GM18511 (cell line): ENCODE measurements at regions not wholly inside any gene's neighbourhood (a gene's known extent, or its start where the extent isn't known, plus 50 kb on each side); places are given as distances from the start of the nearest gene placed in this dataset.

ENCODE experiments used
- ATAC-seq: cut with Tn5 transposase; IDR thresholded peaks from one replicate; pipeline ENCODE4 v1.9.1; 2021; ENCODE audit warnings: mild to moderate bottlenecking, moderate library complexity; ENCODE audit not compliant: unreplicated experiment

DNA sequence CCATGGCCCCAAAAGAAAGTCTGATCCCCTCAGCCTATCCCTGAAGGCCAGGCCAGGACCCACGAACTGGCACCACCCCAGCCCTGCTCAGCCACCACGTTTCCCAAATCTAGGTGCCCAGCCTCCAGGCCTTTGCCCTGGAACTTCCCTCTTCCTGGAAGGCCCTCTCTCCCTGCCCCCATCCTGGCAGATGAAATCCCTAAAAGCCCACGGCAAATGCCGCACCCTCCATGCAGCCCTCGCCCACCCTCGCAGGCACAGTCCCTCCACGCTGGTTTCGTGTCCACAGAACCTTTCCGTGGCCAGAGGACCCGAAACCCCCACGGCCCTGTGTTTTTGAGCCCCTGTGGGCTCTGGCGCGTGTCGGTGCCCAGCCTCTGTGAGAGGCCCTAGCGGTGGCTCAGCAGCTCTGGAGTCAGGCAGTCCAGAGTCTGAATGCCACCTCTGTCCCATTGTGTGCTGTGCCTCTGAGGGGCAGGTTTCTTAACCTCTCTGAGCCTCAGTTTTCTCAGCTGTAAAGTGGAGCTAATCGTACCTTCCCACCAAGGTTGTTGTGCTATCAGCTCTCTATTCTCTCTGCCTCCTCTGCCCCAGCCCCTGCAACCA is 138.5 kb upstream of the IQSEC1 start:
- ATAC-seq, result no peak

DNA sequence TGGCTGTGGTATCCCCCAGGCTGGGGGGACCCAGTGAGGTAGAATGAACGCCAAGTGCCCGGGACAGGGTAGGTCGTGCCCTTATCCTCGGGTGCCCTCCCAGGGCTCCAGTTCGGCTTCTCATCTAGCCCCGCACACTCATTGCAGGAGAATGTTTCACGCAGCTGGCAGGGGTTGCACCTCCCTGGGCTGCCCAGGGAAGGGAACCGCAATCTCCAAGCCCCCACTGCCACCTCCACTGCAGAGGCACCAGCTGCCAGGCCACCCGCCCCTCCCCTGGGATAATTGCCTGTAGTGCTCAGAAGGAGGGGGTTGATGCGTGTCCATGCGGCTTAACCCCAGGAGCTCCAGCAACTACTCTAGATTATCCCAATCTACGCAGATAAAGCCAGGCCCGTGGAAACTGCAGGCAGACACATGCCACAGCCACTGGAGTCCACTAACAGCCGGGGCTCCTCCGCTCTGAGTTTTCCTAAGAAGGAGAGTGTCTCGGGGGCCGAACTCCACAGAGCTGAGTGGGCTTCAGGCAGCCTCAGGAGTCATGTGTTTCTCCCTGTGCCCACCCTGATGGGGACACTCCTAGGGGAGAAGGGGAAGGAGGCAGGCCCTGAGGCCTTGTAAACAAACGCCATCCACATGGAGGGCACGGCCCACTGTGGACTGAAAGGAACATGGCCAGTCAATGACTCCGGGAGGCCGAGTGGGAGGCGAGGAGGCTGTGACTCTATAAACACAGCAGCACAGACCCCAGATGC is 137.2 kb upstream of the IQSEC1 start:
- no peak for ATAC-seq

DNA sequence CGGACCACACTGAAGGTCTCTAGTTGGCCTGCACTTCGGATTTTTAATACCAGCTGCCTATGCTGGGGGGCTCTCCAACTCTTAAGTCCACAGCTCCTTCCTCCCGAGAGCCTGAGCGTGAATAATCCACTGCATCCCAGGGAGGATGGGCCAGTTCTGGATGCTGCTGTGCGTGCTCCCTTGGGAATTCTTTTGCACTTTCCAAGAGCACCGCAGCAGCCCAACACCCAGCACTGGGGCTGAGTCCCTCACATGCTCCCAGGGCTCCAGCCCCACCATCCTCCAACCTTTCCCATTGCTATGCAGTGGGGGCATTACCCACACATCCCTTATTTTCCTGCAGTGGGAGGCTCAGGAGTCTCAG is 136.4 kb upstream of the IQSEC1 start:
- ATAC-seq, result no peak

DNA sequence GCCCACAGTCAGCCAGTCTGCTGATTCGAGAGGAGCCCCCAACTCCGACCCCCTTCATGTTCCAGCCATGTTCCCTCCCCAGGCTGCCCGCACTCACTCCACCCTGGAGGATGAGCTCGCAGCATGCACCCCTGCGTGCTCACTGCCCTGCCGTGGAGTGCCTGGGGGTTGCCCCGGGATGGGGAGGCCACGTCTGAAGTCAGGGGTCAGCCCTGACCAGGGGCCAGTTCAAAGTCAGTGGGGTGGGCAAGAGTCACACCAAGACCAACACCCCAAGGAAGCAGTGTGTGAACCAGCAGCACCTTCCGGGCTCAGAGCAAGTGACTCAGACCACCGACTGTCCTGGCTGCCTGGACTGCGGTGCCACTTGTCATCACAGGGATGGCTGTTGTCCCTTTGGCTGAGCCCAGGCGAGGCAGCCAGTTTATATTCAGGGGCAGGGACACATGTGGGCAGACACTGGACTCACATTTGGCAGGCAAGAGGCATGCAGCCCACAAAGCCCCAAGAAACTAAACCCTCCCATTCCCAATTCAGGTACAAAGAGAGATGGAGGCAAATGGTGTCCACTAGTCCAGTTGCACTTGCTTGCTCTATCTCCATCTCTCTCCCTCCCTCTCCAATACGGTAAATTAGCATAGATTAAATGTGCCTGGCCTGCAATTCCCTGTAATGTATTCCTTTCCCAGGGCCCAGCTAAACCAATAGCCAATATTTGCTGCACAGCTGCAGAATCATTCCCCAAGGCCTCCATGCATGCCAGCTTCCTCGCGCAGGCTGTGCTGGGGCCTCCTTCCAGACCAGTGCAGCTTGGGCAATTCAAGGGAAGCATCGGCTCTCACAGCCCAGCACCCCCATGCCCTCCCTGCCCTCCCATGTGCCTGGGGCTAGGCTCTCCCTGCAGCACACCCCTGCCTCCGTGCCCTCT is 135.7 kb upstream of the IQSEC1 start:
- no peak for ATAC-seq

DNA sequence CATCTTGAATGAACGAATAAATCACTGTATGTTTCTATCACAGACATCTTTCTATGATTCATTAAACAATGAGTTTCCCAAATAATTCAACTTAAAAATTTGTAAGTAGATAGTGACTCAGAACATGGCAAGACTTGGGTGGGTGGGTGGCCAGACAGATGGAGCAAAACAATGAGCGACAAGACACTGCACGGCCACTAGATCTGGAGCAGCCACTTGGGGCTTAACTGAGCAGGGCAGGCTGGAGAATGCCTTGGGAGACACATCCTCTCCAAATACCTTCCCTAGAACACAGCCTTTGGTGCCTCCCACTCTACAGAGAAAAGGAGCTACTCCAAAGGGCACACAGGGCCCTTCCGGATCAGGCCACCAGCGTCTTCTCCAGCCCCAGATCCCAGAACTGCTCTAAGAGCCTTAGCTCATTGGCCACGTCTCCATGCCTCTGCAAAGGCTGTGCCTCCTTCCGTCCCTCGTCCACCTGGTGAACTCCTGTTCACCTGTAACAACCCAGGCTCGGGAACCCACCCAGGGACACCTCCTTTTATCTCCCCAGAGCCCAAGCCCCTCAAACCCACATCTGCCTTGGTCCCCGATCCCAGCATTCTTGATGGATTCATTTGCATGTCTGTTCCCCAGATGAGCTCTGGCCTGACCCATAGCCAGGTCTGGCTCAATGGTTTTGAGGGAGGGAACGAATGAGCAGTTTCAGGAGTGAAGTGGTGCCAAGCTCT is 134.9 kb upstream of the IQSEC1 start:
- no peak for ATAC-seq

DNA sequence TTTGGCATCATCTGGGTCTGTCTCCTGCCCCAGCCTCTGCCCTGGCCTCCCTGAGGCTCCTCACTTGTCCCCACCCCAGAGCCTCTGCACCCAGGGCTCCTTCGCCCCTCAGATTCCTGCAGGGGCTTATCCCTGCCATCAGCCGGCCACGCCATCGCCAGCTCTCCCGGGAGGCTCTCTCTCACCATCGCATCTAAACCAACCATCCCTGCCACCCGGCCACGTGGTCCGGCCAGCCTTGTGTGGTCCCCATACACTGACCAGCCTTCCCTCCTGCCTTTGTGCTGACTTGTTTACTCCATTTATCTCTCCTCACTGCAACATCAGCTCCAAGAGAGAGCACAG is 134.3 kb upstream of the IQSEC1 start:
- ATAC-seq, result no peak

DNA sequence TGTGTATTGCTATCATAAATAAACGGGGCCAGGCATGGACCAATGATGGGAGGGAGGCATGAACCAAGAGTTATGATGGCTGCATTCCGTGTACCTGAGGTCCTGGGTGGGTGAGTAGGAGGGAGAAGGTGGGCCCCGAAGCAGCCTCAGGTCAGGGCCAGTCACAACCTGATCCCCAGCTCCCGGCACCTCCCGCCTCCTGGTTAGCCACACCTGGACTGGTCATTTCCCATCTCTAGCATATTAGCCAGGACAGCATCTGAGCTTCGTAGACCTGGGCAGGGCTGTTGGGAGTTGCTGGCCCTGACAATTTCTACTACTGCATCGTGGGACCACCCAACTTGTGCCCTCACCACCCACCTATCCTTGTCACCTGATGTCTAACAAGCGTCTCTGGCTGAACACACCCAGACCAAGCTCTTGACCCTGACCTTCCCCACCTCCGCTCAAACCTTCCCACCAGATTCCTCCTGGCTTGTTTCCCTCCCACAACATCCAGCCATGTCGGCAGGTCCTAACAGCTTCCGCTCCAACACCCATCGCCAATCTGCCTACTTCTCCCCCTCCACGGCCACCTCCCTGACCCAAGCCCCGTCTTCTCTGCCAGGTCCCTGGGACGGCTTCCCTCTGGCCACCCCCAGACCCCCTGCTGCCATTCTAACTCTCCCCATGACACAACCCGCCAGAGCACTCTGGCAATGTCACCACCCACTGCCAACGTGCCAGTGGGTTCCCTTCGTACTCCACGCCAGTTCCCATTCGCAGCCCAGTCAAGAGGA is 133.8 kb upstream of the IQSEC1 start:
- ATAC-seq, result no peak

DNA sequence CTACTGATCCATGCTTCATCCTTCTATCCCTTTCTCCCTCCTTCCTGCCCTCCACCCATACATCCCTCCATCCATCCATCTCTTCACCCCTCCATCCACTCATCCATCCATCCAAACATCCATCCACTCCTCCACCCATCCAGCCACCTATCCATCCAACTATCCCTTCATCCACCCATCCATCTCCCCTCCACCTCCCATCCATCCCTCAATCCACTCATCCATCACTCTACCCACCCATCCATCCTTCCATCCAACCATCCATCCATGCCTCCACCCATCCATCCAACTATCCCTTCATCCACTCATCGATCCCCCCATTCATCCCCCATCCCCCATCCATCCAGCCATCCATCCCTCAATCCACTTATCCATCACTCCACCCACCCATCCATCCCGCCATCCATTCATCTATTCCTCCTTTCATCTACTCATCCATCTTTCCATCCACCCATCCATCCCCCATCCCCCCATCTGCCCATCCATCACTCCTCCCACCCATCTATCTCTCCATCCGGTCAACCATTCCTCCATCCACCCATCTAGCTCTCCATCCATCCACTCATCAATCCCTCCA is 132.4 kb upstream of the IQSEC1 start:
- ATAC-seq, result no peak

DNA sequence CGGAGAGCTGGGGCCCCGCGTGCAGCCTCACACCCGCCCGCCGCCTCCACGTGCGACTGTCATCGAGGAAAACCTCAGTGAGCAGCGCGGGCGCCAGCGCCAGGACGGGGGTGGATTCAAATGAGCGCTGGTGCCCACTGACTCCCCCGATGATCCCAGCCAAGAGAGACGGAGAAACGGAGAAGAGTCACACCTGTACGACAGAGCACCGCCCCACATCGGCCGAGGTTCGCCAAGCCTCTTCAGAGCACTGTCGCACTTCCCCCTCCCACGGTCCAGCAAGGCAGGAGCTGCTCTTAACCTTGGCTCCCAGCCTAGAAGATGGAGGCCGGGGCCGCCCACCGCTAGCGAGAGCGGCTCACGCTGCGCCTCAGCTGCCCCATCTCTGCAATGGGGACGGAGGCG is 130.9 kb upstream of the IQSEC1 start:
- no peak for ATAC-seq

DNA sequence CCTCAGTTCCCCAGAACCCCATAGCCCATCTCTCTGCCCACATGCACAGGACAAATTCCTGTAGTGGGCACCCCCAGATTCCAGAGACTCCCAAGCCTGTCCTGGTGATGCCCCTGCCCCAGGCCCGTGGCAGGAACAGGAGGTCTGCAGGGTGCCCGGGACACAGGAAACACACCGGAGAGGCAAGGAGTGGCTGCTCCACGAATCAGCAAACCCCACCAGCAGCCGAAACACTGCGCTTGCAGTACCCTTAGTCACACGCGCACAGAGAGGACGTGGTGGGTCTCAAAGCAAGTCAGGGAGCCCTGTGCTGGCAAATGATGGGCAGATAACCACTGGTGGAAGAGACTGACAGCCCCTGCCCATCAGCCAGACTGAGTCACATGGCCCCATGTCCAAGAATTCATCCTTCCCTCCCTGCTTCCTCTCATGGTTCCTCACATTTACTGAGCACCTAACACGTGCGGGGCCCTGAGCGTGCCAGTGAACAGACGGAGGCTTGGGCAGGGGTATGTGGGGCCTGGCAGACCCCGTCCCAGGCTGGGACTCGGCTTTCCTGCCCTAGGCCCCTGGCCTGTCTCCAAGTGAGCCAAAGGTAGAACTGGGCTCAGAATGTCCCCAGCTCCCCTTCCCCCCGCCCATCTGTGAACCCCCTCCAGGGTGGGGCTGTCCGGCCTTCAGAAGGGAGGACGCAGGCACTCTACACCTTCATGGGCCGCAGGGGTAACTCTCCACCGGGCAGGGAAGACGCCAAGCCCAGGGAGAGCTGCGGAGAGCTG is 130.4 kb upstream of the IQSEC1 start:
- no peak for ATAC-seq

DNA sequence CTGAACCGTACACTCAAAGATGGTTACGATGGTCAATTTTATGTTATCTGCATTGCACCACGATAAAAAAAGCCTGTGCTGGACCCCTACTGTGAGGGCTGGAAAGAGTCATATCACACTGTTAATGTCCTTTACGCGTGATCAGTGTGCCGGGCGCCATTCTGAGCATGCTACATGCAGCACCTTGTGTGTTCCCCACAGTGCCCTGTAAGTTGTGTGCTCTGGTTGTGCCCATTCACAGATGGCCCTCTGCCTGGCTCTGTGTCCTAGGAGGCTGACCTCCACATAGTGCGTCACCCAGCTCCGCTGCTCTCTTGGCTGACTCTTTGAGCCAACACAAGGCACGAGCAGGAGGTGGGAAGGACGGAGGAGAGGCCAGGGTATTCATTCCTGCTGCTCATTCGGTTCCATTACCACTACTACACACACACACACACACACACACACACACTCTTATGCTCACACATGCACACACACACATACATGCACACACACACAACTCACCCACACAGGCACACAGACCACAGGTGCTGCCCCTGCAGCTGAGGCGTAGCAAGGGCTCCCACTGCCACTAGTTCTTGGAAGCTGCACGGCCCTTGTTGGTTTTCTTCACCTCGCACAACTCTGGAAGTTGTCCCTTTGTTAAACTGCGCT is 129.6 kb upstream of the IQSEC1 start:
- ATAC-seq, result no peak

DNA sequence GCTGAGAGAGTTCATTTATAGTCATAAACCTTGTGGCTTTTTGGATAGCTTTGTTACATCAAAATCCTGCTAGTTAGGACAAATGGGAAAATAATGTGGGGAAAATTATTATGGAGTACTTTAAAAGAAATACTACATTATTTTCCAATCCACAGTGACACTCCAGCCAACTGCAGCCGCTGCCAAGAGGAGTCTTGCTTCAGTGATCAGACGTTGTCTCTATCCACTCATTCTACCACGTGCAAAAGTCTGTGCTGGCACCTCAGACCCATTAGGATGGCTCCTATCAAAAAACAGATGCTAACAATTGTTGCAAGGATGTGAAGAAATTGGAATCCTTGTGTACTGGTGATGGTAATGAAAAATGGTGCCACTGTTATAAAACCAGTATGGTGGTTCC is 128.6 kb upstream of the IQSEC1 start:
- no peak for ATAC-seq

DNA sequence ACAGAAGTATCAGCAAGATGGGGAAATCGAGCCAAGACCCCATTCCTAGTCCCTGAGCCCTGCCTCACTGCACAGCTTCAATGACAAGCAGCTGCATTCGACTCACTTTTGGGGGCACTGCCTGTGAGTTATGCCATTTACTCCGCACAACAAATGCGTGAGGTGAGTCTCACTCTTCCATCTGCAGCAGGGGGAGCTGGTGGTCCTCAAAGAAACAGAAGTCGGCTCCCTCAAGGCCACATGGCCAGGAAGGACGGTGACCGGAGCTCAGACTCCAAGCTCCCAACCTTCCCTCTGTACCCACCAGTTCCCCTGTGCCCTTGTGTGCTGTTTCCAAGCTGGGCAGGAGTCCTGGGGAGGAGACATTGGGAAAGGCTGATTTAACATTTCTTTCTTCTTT is 127.7 kb upstream of the IQSEC1 start:
- ATAC-seq, result no peak

DNA sequence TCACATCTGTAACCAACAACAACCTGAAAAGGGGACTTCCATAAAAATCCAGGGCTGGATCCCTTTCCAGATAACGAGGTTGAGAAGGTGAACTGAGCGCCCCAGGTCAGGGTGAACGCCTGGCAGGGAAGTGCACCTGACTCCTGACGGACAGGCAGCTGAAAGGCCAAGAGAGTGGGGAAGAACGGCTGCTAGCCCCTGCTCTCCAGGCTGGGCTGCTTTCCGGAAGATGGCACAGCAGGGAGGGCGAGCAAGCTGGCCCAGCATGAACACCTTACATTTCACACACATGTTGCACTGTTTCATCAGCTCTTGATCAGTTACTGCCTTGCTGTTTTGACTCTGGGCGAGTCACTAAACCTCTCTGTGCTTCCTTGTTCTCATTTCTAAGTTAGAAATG is 127.2 kb upstream of the IQSEC1 start:
- no peak for ATAC-seq

DNA sequence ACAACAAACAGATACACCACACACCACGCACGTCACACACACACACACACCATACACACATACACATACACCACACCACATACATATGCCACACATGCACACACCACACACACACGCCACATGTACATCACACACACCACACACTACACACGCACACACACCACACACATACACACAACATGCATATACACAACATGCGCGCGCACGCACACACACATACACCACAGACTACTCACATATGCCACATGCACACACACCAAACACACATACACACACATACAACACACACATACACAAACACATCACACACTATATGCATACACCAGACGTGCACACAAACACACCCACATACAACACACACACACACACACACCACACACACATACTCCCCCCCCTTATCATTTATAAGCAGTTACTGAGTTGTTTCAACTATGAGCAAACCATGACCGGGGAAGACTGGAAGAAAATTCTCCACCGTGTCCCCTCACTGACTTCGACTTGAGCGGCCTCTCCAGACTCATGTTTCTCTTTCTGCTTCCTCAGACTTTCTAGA is 126.7 kb upstream of the IQSEC1 start:
- no peak for ATAC-seq

DNA sequence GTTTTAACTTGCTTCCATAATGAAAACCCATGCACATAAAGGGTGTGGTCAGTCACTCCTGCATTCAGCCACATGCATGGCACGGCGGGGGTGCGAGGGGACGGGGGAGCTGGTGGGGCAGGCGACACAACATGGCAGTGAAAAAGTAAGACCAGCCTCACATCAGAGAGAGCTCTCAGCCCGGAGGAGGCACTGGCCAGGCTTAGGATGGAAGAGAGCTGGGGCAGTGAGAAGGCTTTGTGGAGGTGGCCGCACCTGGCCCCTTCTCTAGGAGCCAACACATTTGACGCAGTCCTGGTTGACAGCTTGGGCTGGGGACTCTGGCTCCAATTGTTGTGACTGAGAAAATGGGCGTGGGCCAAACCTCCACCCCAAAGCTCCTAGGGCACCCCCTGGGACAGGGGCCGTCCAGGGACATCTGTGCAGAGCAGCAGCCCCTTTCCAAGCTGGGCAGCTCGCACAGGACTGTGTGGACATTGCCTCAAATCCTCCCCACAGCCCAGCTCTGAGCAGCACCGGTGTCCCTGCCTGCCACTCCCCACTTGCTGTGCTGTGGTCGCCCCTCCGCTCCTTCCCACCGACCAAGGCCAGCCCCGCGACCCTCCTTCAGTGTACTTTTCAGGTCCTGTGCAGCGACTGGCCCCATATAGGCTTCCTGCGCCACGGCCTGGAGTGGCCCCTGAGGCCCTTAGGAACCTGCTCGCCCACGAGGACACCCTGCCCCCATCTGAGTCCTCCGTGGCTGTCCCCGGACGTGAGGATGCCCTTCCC is 126.0 kb upstream of the IQSEC1 start:
- no peak for ATAC-seq

DNA sequence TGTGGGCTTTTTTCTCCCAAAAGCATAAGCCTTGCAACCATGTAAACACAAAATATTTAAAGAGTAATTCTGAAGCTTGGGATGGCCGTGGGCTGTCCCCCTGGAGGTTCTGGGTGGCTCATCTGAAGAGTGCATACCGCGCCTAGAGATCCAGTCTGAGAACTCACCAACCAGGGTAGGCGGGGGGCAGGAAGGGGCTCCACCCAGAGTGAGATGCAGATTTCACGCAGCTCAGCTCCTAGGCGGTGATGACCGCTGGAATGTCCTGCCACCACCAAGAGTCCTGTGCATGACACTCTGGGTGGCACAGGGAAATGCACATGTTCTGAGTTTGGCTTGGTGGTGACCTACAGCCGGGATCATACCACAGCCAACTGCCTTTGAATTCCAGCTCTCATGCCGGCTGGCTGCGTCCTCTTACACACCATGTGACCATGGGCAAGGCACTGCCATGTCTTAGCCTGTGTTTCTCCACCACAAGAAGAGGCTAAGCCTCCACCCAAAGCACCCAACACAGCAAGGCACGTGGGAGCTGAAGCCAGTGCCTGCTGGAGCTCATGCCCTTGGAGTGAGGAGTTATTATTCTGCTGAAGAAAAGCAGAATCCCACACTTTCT is 125.1 kb upstream of the IQSEC1 start:
- ATAC-seq, result no peak
